PC-3 (cell line): ENCODE measurements at regions not wholly inside any gene's neighbourhood (a gene's known extent, or its start where the extent isn't known, plus 50 kb on each side); places are given as distances from the start of the nearest gene placed in this dataset.

Experiments
- ATAC-seq: fragments of 200-7000 bp; cut with Tn5 transposase; 2 replicates; pipeline ENCODE4 v1.9.1; 2020; ENCODE audit warnings: mild to moderate bottlenecking, moderate library complexity
- BruUV-seq: library from RNA; stranded (reverse); fragments of 400-500 nt; replicated peaks from 2 replicates; lab custom pipeline; 2021; lab: Mats Ljungman, UMichigan
- CTCF ChIA-PET: fragments of 300-600 bp; sonication (Branson Sonifier 250); formaldehyde crosslinking; loops from one replicate; lab custom pipeline; 2022; ENCODE audit warnings: antibody characterized with exemption; lab: Charles Lee
- POLR2A ChIA-PET: fragments of 300-600 bp; sonication (Branson Sonifier 250); formaldehyde crosslinking; loops from one replicate; lab custom pipeline; 2022; ENCODE audit warnings: antibody characterized with exemption; ENCODE audit not compliant: unreplicated experiment; lab: Charles Lee
- DNase-seq: peaks from one replicate; pipeline ENCODE4 v3.0.0-alpha.2; 2015
- H2AFZ ChIP-seq: fragments of 300-600 bp; sonication (generic); 2 replicates; pipeline ENCODE4 v1.6.0; 2016; ENCODE audit warnings: antibody characterized with exemption, low read length
- H3F3A ChIP-seq: fragments of 300-600 bp; sonication (generic); one replicate; pipeline ENCODE4 v1.6.0; 2017; ENCODE audit warnings: antibody characterized with exemption, low read length, control low read depth, mild to moderate bottlenecking; ENCODE audit not compliant: unreplicated experiment
- H3K27ac ChIP-seq: fragments of 300-600 bp; sonication (generic); 2 replicates; pipeline ENCODE4 v1.5.1; 2016; ENCODE audit warnings: mild to moderate bottlenecking, low read length
- H3K27me3 ChIP-seq: fragments of 300-600 bp; sonication (generic); 2 replicates; pipeline ENCODE4 v1.6.1; 2016; ENCODE audit warnings: low read length, mixed read lengths
- H3K36me3 ChIP-seq: fragments of 300-600 bp; sonication (generic); 2 replicates; pipeline ENCODE4 v1.6.1; 2016; ENCODE audit warnings: low read depth, mixed run types, low read length, mixed read lengths
- H3K4me1 ChIP-seq: fragments of 300-600 bp; sonication (generic); 2 replicates; pipeline ENCODE4 v1.5.1; 2016; ENCODE audit warnings: low read length; ENCODE audit not compliant: insufficient read depth
- H3K4me2 ChIP-seq: fragments of 300-600 bp; sonication (generic); 2 replicates; pipeline ENCODE4 v1.6.0; 2016; ENCODE audit warnings: low read length
- H3K4me3 ChIP-seq: fragments of 300-600 bp; sonication (generic); 2 replicates; pipeline ENCODE4 v1.5.1; 2016; ENCODE audit warnings: mild to moderate bottlenecking, low read length, mixed read lengths
- H3K79me2 ChIP-seq: fragments of 300-600 bp; sonication (generic); 2 replicates; pipeline ENCODE4 v1.6.1; 2017; ENCODE audit warnings: low read length, mixed read lengths
- H3K9ac ChIP-seq: fragments of 300-600 bp; sonication (generic); 2 replicates; pipeline ENCODE4 v1.6.0; 2016; ENCODE audit warnings: mild to moderate bottlenecking, low read length
- H3K9me2 ChIP-seq: fragments of 300-600 bp; sonication (generic); replicated peaks from 2 replicates; pipeline ENCODE4 v1.6.1; 2016; ENCODE audit warnings: mixed run types, low read length, mixed read lengths
- H3K9me3 ChIP-seq: fragments of 300-600 bp; sonication (generic); 2 replicates; pipeline ENCODE4 v1.6.1; 2016; ENCODE audit warnings: low read length, mixed read lengths
- H4K20me1 ChIP-seq: fragments of 300-600 bp; sonication (generic); 2 replicates; pipeline ENCODE4 v1.6.1; 2016; ENCODE audit warnings: low read length, mixed read lengths
- CTCF ChIP-seq: fragments of 300-600 bp; sonication (generic); conservative IDR thresholded peaks from 2 replicates; pipeline ENCODE4 v1.5.1; 2017; ENCODE audit warnings: antibody characterized with exemption, low read depth, mild to moderate bottlenecking, low read length
- EZH2 ChIP-seq: fragments of 300-600 bp; sonication (generic); IDR thresholded peaks from one replicate; pipeline ENCODE4 v1.6.1; 2017; ENCODE audit warnings: antibody characterized with exemption, mild to moderate bottlenecking, low read length; ENCODE audit not compliant: unreplicated experiment
- EZH2phosphoT487 ChIP-seq: fragments of 300-600 bp; sonication (generic); IDR thresholded peaks from 2 replicates; pipeline ENCODE4 v1.6.1; 2018; ENCODE audit warnings: mild to moderate bottlenecking, antibody characterized with exemption, low read length, borderline replicate concordance
- intact Hi-C: fragments of 100-400 bp; cut with micrococcal nuclease; formaldehyde crosslinking; loops from 2 replicates; pipeline ENCODE4 v1.9.0; 2023

GRCh38 chr3:59570806-59571205, 521.0 kb upstream of the CFAP20DC start:
- POLR2A ChIA-PET, result no interaction called here
- no TSS peak for BruUV-seq
- TF ChIP-seq CTCF (no peak), EZH2 (no peak), EZH2phosphoT487 (no peak)

GRCh38 chr3:59567661-59568060, 517.8 kb upstream of the CFAP20DC start:
- Histone ChIP-seq H3K4me1 (peaks cover 10% of the 10 kb centered on the region), H3K9me3 (no peaks in the 10 kb centered on the region), H3F3A (no peaks in the 10 kb centered on the region), H3K27me3 (no peaks in the 10 kb centered on the region), H3K4me3 (no peak overlapping the region), H4K20me1 (no peaks in the 10 kb centered on the region), H3K4me2 (no peak overlapping the region), H3K36me3 (no peaks in the 10 kb centered on the region), H3K27ac (no peak overlapping the region), H3K79me2 (no peaks in the 10 kb centered on the region), H3K9me2 (no peaks in the 10 kb centered on the region), H2AFZ (no peak overlapping the region), H3K9ac (no peak overlapping the region)
- no TSS peak for BruUV-seq
- ChIA-PET CTCF (no interaction called here), POLR2A (no interaction called here)
- no peak for ATAC-seq
- TF ChIP-seq EZH2, result no peak
- TF ChIP-seq CTCF, result no peak
- no peak for TF ChIP-seq EZH2phosphoT487
- intact Hi-C loops, result no loop called here
- no peak for DNase-seq

More at GRCh38 chr3:59570806-59571205, 521.0 kb upstream of the CFAP20DC start:
- H3K36me3 ChIP-seq, result no peaks in the 10 kb centered on the region
- no peaks in the 10 kb centered on the region for H3K9me2 ChIP-seq
- CTCF ChIA-PET, result no interaction called here
- H3K79me2 ChIP-seq, result no peaks in the 10 kb centered on the region
- no peaks in the 10 kb centered on the region for H4K20me1 ChIP-seq
- H3K4me2 ChIP-seq, result no peak overlapping the region
- no peaks in the 10 kb centered on the region for H3K27me3 ChIP-seq
- no peaks in the 10 kb centered on the region for H3F3A ChIP-seq
- ATAC-seq (no peak), DNase-seq (no peak)
- H3K9me3 ChIP-seq, result no peaks in the 10 kb centered on the region
- H2AFZ ChIP-seq, result no peak overlapping the region
- H3K27ac ChIP-seq, result no peak overlapping the region
- intact Hi-C loops, result loop anchor here (5.0 kb wide), 1 partner anchor 89 kb away; no protein-coding TSS in a partner anchor
- H3K4me3 ChIP-seq, result no peak overlapping the region
- H3K4me1 ChIP-seq, result peaks cover 12% of the 10 kb centered on the region
- H3K9ac ChIP-seq, result no peak overlapping the region

GRCh38 chr3:59566481-59566975, 516.7 kb upstream of the CFAP20DC start:
- no peak overlapping the region for H3K4me3 ChIP-seq
- intact Hi-C loops, result no loop called here
- no peaks in the 10 kb centered on the region for H3K9me3 ChIP-seq
- ChIA-PET POLR2A (no interaction called here), CTCF (no interaction called here)
- H2AFZ ChIP-seq, result no peak overlapping the region
- BruUV-seq, result no TSS peak
- H3K27me3 ChIP-seq, result no peaks in the 10 kb centered on the region
- no peaks in the 10 kb centered on the region for H3K79me2 ChIP-seq
- H4K20me1 ChIP-seq, result no peaks in the 10 kb centered on the region
- no peak overlapping the region for H3K9ac ChIP-seq
- H3K4me2 ChIP-seq, result no peak overlapping the region
- DNase-seq, result no peak
- H3K27ac ChIP-seq, result no peak overlapping the region
- TF ChIP-seq EZH2phosphoT487, result no peak
- TF ChIP-seq CTCF, result no peak
- no peak for TF ChIP-seq EZH2
- ATAC-seq, result no peak
- peaks cover 12% of the 10 kb centered on the region for H3K4me1 ChIP-seq
- H3F3A ChIP-seq, result no peaks in the 10 kb centered on the region
- no peaks in the 10 kb centered on the region for H3K9me2 ChIP-seq
- no peaks in the 10 kb centered on the region for H3K36me3 ChIP-seq
